Stimulated activated CD8-positive, alpha-beta memory T cell treated with anti-CD3 and anti-CD28 coated beads, Interleukin-7, amount 100 ng/mL, for 24 hours (primary cell): ENCODE measurements at regions not wholly inside any gene's neighbourhood (a gene's known extent, or its start where the extent isn't known, plus 50 kb on each side); places are given as distances from the start of the nearest gene placed in this dataset.

ENCODE experiments used
- DNase-seq: peaks from one replicate; pipeline ENCODE4 v3.0.0-alpha.2; 2020; ENCODE audit warnings: low read depth

DNA sequence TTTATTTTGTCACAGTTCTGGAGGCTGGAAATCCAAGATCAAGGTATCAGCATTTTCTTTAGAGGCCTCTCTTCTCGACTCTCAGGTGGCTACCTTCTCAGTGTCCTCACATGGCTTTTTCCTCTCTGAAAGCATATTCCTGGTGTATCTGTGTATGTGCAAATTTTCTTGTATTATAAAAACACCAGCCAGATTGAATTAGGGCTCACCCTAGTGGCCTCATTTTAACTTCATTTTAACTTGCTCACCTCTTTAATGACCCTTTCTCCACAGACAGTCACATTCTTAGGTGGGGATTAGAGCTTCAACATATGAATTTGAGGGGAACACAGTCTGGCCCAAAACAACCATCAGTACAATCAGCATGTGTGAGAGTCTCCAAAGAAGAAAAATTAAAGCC lies 542.4 kb upstream of the FAM241A start:
- no peak for DNase-seq

DNA sequence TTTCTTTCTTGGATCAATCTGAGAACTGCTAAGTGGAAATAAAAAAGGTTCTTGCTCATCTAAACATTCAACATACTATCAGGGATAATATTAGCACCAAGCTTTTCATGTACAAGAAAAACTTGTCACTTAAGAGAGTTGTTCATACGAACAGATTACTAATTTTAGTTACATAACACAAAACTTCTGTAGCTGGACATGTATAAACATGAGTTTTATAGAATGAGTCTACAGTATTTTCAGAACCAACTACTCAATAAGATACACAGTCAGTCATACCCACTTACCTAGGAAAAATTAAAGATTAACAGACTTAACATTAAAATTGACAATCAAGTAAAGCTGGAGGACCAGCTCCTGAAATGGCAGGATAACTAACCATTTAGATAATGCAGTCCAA lies 540.1 kb upstream of the FAM241A start:
- DNase-seq = no peak

DNA sequence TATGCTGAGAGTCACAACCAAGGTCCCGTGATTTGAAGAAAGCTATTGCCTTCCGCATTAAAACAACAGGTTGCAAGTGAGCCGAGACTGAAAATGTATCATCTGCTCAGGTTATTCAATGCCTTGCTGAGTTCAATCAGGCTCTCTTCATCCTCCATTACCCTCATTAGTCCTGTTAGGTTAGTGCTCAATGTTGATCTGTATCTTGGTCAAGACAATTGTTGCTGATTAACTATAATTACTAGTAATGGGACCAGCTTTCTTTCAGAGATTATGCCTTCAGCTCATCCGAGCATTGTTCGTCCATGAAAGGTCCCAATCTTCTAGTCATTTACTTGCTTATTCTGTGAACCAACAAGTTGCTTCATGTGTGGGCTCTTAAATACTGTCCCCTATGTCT lies 534.6 kb upstream of the FAM241A start:
- no peak for DNase-seq

DNA sequence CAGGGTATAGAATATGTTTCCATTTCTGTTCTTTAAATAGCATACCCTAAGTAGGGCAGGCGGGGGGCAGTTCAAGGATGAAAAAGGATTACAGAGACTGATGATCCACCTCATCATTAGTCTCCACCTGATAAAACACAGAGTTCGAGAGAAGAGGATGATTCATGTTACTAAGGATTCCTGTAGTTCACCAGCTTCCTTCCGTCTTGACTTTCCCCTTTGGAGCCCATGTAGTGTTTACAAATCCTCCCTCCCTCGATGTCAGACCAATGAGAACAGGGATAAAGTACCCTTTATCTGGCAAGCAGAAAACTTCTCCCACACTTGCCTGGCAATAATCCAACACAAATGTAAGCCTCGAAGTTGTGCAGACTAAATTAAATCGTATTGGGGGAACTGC lies 526.3 kb upstream of the FAM241A start:
- DNase-seq = no peak

DNA sequence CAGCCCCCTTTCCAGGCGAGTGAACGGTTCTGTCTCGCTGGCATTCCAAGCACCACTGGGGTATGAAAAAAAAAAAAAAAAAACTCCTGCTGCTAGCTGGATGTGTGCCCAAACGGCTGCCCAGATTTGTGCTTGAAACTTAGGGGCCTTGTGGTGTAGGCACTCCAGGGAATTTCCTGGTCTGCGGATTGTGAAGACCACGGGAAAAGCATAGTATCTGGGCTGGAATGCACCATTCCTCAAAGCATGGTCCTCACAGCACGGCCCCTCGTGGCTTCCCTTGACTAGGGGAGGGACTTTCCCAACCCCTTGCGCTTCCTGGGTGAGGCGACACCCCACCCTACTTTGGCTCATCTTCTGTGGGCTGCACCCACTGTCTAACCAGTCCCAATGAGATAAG lies 516.8 kb upstream of the FAM241A start:
- DNase-seq = no peak

DNA sequence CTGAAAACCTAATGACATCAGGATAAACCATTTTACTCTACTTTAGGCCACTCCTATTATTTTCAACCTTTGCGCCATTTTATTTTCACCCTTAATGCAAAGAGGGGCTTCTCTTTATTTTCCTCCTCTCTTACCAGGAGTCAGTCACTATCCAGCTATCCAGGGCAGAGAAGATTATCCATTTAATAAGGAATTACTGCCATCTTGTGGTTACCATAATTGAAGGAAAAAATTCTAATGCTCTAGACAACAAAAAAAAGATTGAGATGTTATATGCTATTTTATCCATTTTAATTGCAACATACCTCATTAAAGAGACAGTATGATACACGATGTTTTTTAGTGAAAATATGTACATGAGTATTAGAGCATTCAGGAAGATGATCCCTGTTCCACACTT lies 514.5 kb upstream of the FAM241A start:
- no peak for DNase-seq

DNA sequence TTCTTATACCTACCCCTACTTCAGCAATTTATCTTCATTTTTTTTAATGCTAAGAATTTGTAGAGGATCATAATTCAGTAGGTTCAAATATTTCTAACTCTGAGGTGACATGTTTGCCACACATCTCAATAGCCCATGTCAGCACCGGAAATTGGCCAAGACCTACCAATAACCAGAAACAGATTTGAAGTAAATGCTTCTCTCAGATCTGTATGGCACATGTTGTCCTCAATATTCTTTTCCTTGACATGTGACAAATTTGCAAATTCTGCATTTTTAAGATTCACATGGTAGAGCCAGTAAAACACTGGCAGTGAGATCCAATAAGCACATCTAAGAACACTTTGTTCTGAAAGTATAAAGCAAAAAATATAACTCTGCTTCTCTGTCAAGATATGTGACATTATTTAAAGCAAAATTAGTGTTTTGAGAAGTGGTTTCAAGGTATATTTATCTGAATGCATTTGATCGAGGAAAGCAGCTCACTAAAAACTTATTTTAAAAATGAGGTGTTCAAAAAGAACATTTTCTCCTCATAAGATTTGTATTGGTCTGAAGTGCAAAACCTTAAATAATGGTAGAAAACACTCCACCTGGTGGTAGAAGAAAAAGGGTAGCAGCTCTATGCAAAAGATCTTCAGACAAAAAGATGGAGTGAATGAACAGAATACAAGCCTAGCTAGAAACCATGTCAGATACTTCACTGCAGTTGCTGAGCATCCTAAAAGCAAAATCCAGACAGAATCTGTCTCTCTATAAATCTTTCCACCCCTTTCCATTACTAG lies 513.8 kb upstream of the FAM241A start:
- no peak for DNase-seq

DNA sequence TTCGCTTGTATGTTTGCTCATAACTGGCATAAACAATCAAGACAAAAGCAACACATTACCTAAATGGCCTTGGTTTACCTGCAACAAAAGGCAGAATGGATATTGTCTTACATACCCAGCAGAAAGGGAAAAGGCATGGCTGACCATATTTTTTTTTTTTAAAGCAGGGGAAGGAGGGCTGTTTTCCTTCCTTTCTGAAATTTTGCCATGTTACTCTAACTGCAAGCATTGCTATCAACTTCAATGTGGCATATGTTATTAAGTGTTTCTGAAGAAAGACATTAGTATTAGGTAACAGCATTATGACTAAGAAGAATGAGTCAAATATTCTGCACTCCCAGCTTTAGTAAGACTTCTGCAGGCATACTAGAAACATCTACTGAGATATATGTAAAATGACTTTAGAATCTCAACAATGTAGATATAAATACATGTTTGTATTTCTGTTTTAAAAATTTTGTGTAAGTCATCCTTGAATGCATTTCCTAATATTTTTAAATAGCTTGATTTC lies 512.6 kb upstream of the FAM241A start:
- no peak for DNase-seq

DNA sequence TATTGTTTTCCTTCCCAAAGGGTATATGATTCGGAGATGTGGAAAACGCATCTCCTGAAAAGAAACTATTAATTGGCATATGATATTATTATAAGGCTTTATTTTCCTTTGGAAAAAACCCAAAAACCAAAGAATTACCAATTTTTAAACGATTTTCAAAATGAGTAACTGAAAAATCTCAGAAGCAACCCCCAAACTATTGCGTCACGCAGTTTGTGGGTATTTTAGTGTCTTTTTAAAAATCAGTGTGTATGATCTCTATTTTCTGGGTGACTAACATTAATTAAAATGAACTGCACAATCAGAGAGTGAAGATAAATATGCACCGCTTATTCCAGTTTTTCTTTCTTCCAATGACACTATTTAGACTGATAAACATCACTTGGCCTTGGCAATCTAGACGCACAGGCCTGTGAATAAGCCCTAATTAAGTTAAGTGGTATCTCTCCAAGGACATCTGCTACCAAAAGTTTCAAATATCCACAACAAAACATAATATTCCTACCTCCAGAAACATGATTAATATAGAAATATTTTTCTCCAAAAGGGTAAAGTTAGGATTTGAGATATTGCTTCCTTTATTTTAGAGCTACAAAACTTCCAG lies 511.5 kb upstream of the FAM241A start:
- DNase-seq = no peak

DNA sequence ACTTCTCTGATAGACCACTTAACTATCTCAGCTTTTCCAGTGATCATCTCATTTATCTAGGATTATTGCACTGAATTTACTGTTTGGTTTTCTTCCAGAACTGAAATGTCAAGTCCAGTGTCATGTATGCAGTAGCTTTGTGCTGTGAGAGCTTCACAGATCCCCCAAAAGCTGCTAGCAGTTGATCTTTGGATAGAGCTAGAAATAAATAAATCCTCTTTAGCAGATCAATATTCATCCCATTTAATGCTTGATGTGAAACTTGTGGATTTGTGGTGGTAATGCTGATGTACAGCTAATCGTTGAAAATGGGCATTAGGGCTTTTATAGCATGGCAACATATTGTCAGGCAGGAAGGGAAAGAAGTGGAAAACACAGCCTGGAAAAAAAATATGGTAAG lies 509.6 kb upstream of the FAM241A start:
- no peak for DNase-seq

DNA sequence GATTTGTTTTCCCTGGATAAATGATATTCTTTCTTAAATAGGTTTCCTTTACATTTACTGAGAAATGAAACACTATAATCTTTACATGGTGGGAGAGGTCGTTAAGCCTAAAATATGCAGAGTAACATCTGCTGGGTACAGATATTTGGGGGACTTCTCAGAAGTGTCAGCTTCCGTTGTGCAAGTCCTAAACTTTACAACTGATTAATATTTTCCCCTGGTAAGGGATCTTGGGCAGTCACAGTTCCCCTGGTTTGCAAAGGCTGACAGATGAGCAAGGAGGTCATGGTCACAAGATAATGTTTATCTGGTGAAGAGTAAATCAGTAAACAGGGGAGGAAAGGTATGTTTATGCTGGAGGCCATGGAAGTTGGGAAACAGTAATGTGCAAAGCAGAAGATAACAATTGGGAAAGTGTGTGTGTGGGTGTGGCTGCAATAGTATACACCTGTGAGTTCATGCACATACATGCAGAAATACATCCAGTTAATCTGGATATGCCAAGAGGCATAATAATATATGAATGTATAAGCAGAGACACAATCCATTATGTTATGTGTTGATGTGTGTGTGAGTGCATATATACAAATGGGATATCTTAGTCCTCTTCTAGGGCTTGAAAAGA lies 508.2 kb upstream of the FAM241A start:
- no peak for DNase-seq

DNA sequence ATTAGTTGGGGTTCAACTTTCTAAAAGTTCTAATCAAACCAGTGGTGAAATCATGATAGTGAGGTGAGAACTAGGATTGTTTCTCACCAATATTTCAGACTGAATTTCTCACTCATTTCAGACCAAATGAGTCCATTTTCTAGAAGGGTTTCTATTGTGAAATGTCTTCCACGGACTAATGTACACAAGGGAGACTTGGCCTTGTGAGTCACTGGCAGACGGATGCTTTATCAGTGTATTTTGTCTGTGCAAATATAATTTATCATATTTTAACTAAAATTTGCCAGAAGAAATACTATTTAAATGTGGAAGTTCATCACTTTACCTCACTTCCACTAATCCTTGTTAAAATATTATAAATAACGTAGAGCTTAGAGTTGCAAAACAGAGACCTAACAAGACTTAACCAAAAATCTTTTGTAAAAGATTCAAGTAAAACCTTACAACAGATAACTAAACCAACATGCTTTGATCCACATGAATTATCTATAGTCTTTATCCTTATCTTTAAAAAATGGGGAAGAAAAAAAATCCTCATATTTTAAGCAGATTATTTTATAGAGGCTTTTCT lies 506.0 kb upstream of the FAM241A start:
- no peak for DNase-seq

DNA sequence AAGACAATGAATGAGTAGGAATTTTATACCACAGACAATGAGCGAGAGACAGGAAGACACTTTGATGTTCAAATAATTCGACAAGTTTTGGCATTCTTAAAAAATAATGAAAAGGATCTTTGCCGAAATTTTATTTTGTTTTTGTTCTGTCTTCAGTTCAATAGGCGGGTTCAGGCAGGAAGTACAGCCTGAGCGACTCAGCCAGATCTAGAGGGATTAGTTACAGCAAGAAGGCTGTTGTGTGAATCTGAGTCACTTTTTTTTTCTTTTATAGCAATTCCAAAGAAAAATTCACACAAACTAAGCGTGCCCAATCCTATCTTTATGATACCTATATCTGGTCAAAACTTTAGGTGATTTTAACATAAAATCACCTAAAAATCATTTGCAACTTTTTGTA lies 505.4 kb upstream of the FAM241A start:
- no peak for DNase-seq

DNA sequence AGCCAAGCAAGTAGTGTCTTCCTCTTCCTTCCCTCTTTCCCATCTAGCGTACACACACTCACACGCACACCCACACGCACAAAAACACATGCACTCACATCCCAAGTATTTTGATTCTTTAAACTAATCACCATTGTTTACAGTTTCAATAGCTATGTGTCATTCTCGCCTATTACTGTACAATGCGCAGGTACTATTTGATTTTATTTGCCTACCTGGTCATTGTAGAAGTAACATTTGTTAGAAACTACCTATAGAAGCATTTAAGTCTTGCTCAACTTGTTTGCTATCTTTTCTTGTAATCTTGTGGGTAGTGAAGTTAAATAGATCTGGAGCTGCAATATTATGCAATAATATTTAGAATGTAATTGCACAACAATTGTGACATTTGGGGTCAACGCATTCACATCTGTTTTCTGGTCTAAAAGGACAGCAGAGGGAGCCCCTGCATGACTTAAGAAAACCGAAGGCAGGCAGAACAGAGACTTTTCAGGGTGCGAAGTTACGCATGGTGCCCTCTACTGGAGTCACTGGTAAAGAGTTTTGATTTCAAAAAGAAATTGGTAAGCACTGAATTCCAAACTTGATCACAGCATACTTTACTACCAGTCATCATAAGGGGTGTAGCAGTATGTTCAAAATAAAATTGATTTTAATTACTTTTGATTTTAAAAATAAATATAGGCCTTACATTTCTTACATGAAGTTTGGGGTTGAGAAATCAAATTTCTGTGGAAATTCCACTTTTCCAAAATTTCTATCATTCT lies 503.3 kb upstream of the FAM241A start:
- no peak for DNase-seq

DNA sequence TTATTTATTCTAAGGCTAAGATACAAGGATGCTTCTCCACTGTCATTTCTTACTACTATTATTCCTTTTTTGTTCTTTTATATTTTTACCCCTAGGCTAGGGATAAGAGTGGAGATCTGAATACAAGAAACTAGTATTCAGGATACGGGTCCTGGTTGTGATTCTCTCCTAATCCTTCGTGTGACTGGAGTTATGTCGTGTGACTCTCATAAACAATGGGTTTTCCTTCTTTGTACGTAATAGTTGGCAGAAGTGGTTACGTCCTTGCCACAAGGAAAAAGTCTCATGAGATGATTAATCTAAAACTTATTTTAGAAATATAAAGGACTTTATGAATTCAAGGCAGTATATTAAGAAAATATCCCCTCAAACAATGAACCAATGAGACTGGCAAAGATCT lies 497.2 kb upstream of the FAM241A start:
- DNase-seq = no peak

DNA sequence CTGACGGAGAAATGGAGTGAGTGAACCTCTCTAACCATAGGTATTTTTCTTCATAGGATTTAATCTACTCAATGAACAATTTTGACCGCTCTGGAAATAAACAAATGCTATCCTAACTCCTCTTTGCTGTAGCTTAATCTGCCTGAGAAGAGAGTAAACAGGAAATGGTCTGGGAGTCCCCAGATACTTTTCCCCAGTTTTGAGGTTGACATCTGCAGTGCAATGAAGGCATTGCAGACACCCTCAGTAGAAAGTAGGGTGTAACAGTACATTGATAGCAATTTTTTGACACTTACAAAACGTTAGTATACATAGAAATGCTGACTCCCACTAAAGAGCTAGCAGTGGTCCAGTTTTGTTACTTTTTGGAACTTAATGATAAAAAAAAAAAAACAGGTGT lies 495.9 kb upstream of the FAM241A start:
- DNase-seq = no peak

DNA sequence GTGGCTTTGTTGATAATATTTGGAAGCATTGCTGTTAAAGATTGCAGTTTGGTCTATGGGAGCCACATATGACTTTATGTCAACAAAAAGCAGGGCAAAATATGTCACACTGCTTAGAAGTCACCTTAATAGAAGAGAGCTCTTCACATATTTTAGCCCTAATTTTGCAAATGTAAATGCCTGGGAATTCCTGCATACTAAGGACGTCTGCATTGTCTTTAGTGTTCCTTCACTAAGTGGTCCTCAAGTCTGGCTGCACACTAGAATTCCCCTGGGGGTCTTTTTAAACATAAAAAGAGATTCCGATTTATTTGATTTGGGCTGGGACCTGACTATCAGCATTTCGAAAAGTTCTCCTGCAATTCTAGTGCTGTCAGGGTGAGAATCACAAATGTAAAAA lies 495.1 kb upstream of the FAM241A start:
- no peak for DNase-seq

DNA sequence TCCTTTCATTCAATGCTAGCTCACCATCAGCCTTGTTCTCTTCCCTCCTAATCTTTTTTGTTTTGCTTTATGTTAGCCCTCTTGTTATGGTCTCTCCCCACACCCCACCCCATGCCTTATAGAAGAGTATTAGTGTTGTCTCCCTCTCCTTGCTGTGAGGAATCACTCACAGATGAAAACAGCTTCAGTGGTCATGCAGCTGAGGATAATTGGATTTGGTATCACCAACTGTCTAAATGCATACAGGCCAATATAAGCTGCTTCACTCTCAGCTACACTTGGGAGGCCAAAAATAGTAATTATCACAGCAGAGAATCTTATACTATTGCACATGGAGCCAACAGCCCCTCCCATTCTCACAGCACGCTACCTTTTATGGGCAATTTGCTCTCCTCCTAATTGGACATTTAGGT lies 494.6 kb upstream of the FAM241A start:
- no peak for DNase-seq

DNA sequence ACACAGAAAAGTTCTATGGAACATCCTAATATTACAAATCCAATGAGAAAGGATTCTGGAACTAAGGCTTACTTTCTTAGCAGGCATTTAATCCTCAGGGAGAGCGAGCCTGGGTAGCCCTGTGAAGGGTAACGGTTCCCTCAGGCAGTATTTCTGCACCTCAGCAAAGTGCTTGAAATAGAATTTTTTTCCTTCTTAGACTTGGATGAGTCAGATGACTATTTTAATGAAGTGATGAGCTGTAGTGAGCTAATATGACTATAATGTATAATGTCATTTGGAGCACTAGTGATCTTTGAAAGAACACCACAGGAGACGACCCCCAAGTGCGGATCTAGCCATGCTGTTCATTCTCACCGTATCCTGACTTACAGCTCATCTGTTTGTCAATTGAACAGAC lies 493.0 kb upstream of the FAM241A start:
- DNase-seq = no peak

DNA sequence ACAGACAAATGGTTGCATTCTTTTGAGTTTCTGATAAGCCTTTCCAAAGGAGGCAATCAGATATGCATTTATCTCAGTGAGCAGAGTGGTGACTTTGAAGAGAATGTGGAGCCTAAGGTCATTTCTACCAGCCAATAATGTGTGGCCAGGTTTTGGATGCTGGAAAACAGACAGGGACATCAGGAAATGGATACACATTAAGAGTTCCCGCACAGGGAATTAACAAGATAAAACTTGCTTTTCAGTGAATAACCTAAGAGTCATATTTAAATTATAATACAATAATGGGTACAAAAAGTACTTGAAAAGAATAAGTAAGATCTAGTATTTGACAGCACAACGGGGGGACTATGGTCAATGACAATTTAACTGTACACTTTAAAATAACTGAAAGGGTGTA lies 492.3 kb upstream of the FAM241A start:
- DNase-seq = no peak

DNA sequence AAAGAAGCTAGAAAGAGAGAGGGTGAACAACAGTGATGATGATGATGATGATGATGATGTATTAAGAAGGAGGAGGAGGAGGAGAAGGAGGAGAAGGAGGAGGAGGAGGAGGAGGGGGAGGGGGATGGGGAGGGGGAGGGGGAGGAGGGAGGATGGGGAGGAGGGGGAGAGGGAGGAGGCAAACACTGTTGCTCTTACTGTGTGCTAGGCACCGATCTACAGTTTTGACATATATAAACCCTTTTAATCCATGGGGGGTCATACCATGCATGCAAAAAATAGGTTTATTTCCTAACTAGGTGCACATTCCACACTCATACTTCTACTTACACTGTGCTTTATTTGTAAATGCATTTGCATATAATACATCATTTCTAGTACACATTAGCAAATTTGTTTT lies 482.8 kb upstream of the FAM241A start:
- DNase-seq = no peak

DNA sequence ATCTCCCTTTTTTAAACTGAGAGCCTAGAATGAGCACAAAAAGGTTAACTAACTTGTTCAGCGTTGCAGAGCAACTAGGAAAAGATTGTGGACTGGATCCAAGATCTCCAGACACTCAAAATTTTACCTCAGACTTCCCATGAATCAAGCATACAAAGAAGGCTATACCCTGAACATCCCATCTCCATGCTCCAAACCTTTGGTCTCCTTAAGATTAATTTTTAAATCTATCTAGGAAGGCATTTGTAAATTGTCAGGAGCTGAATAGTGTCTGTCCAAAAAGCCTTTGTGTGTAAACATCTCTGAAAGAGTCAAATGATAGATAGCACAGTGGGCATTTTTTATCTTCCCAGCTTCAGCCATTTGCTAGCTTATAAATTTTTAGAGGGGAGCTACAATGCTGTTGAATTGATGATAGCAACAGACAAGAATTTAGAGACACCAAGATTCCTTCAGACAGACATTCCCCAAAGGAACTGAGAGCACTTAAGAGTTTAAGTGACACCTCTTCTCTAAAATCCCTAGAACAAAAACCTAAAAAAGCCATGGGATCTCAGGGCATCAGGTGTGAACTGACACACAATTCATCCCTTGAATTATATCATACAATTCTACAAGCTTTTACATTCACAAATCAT lies 480.8 kb upstream of the FAM241A start:
- no peak for DNase-seq
